ENCODE measurements at regions not wholly inside any gene's neighbourhood (a gene's known extent, or its start where the extent isn't known, plus 50 kb on each side); places are given as distances from the start of the nearest gene placed in this dataset.

- POLR2A ChIA-PET (ENCODE audit: partially characterized antibody), result interaction anchor here (0.6 kb wide), 1 partner anchor 207 kb away, joined by 4 read pairs; no protein-coding TSS in a partner anchor
- Histone ChIP-seq H3K27me3 (replicated peaks in 1 of 4; ENCODE audit: control insufficient read depth in 3 of 4, extremely low read depth in 1 of 4, insufficient read depth in 3 of 4, low read length in 3 of 4) (no peaks in the 10 kb centered on the region), H2BK5ac (ENCODE audit: low read depth, low read length) (no peak overlapping the region), H3K4me2 (ENCODE audit: insufficient read depth in 1 of 2, low read depth in 2 of 2, low read length in 2 of 2) (no peak overlapping the region), H3K4ac (replicated peaks; ENCODE audit: insufficient read length, low read depth, low read length) (no peak overlapping the region), H3K23me2 (ENCODE audit: low read depth, low read length) (no peaks in the 10 kb centered on the region; the same call in 1 of the 2 replicates), H3K9ac (replicated peaks in 1 of 4; ENCODE audit: extremely low read depth in 1 of 4, low read depth in 3 of 4, low read length in 3 of 4) (no peak overlapping the region), H4K8ac (ENCODE audit: extremely low read depth, insufficient read depth, low read length) (no peak overlapping the region), H3K27ac (ENCODE audit: low read depth, low read length) (no peak overlapping the region), H3K9me3 (ENCODE audit: insufficient read depth in 2 of 2, low read depth in 1 of 2, low read length in 1 of 2) (peaks cover 13 to 20% of the 10 kb centered on the region in 2 experiments), H2BK15ac (ENCODE audit: low read length) (no peak overlapping the region), H2AFZ (ENCODE audit: low read length) (no peak overlapping the region), H3K23ac (ENCODE audit: insufficient read length) (no peak overlapping the region), H4K20me1 (replicated peaks in 1 of 2; ENCODE audit: control insufficient read depth in 1 of 2, insufficient read depth in 2 of 2, low read length in 2 of 2) (no peaks in the 10 kb centered on the region), H3K79me2 (ENCODE audit: control insufficient read depth in 1 of 2, insufficient read depth in 2 of 2, low read length in 2 of 2) (no peaks in the 10 kb centered on the region), H3K4me1 (replicated peaks in 1 of 4; ENCODE audit: control insufficient read depth in 3 of 4, insufficient read depth in 4 of 4, low read length in 3 of 4) (no peaks in the 10 kb centered on the region), H2AK5ac (ENCODE audit: low read depth, low read length) (no peak overlapping the region), H3K4me3 (ENCODE audit: extremely low read depth in 1 of 4, insufficient read depth in 2 of 4, low read depth in 3 of 4, low read length in 4 of 4) (no peak overlapping the region), H3K18ac (ENCODE audit: extremely low read depth, low read length) (no peak overlapping the region), H4K91ac (replicated peaks; ENCODE audit: insufficient read length, low read length) (no peak overlapping the region), H3K14ac (ENCODE audit: insufficient read length) (no peak overlapping the region), H3K36me3 (ENCODE audit: control insufficient read depth in 2 of 4, insufficient read depth in 4 of 4, low read length in 3 of 4) (no peaks in the 10 kb centered on the region), H3K56ac (replicated peaks; ENCODE audit: insufficient read length, low read depth, low read length) (no peak overlapping the region), H4K5ac (ENCODE audit: insufficient read length, low read depth, low read length) (no peak overlapping the region), H2BK120ac (replicated peaks; ENCODE audit: low read depth, low read length) (no peak overlapping the region), H3K79me1 (ENCODE audit: low read depth, low read length) (no peaks in the 10 kb centered on the region), H2BK12ac (ENCODE audit: low read depth, low read length) (no peak overlapping the region), H2BK20ac (ENCODE audit: low read length) (no peak overlapping the region)
- FAIRE-seq (no peak), DNase-seq (ENCODE audit: low read depth in 1 of 2, low spot score in 2 of 2) (no peak)
- no peak for TF ChIP-seq MAX (IDR thresholded peaks at IDR 0.05)
- no peak for TF ChIP-seq SIRT6 (IDR thresholded peaks at IDR 0.05; ENCODE audit: low read length)
- no peak for TF ChIP-seq BRCA1 (IDR thresholded peaks at IDR 0.05; ENCODE audit: low read depth, low read length)
- no peak for TF ChIP-seq USF2 (IDR thresholded peaks at IDR 0.05; ENCODE audit: low read length)
- TF ChIP-seq POLR2A (IDR thresholded peaks at IDR 0.05; ENCODE audit: control extremely low read depth in 1 of 2, low read depth in 2 of 2, low read length in 2 of 2), result no peak
- no peak for TF ChIP-seq CBX8 (IDR thresholded peaks at IDR 0.05; ENCODE audit: borderline replicate concordance, low read depth, low read length)
- TF ChIP-seq CEBPB (IDR thresholded peaks at IDR 0.05; ENCODE audit: low read depth, low read length), result no peak
- CTCF ChIA-PET (ENCODE audit: partially characterized antibody), result no interaction called here
- WGBS, 2 experiments (ENCODE audit: extremely low coverage in 1 of 2, insufficient coverage in 1 of 2, insufficient read length in 1 of 2, insufficient replicate concordance in 2 of 2, low coverage in 1 of 2, low lambda C conversion rate in 2 of 2, missing lambda C conversion rate in 1 of 2), result 90% methylated on average over 3 of the region's 3 CpGs; no CpG with 5 or more reads in 1 of the 2 experiments
These were observed 107.3 kb downstream of the NTMT2 start for GRCh38 chr1:170252851-170253579.

All from H1 (cell line).